Memory B cell (primary cell): ENCODE measurements at regions not wholly inside any gene's neighbourhood (a gene's known extent, or its start where the extent isn't known, plus 50 kb on each side); places are given as distances from the start of the nearest gene placed in this dataset.

Experiments
- ATAC-seq: fragments of 150-1000 bp; cut with Tn5 transposase; 2 replicates; pipeline ENCODE4 v1.10.0; 2021; ENCODE audit warnings: low read depth, mild to moderate bottlenecking, moderate library complexity
- DNase-seq, 2 donors: peaks; one replicate each; pipeline ENCODE4 v3.0.0; 2022; ENCODE audit warnings: low spot score in 2 of 2
- H3K27ac Mint-ChIP-seq: one replicate; pipeline ENCODE4 v1.8.0; 2022; ENCODE audit warnings: mild to moderate bottlenecking, moderate library complexity, mixed read lengths
- H3K27me3 Mint-ChIP-seq: one replicate; pipeline ENCODE4 v1.8.0; 2022; ENCODE audit warnings: mixed read lengths
- H3K36me3 Mint-ChIP-seq: one replicate; pipeline ENCODE4 v1.8.0; 2022; ENCODE audit warnings: mild to moderate bottlenecking, mixed read lengths
- H3K4me1 Mint-ChIP-seq: one replicate; pipeline ENCODE4 v1.8.0; 2022; ENCODE audit warnings: mixed read lengths
- H3K4me3 Mint-ChIP-seq: one replicate; pipeline ENCODE4 v1.8.0; 2022; ENCODE audit warnings: mild to moderate bottlenecking, moderate library complexity, mixed read lengths
- H3K9me3 Mint-ChIP-seq: one replicate; pipeline ENCODE4 v1.8.0; 2022; ENCODE audit warnings: mixed read lengths

DNA sequence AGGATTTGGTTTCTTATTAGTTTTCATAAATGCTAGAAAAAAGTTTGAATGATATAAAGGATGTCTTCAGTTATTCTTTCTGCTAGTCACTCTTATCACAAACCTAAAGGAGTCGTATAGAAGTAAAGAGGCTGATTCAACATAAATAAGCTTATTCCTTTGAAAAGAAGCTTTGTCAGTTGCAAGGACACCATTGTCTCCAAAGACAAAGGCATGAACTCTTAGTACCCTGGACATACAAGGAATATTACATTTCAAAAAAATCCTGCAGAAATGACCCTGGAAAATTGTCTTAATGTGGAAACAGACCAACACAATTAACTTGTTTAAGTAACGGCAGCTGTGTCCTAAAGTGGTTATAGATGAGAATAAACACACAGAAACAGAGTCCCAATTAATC is 528.0 kb downstream of the CPS1 start:
- Mint-ChIP-seq H3K4me1 (no peaks in the 10 kb centered on the region), H3K9me3 (no peaks in the 10 kb centered on the region), H3K4me3 (no peak overlapping the region), H3K27ac (no peak overlapping the region), H3K36me3 (no peaks in the 10 kb centered on the region), H3K27me3 (no peaks in the 10 kb centered on the region)
- DNase-seq (no peak), ATAC-seq (no peak)

DNA sequence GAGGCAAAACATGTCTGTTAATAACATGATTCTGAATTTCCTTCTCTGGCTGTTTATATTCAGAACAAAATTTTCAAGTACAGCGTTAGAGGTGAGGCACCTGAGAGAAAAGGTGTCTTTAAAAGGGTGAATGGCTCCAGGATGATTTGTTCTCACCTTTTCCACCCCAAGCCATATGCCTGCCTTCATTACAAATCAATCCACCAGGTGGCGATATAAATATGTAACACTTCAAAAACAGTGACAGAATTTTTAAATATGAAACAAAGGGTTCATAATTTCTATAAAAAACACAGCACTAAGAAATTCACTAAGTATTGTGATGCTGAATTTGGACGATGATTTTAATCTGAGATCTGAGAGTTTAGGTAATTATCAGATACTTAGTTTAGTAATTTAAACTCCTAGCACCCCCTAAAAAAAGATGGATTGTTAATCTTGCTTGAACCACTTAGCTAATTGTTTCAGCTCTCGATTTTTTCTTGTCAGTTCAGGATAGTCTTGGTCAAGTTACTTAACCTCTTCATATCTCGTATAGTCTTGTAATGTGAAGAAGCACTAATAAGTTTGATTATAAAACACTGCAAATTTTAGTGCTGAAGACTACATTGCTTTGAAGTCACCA is 528.8 kb downstream of the CPS1 start:
- Mint-ChIP-seq H3K36me3 (no peaks in the 10 kb centered on the region), H3K27me3 (no peaks in the 10 kb centered on the region), H3K27ac (no peak overlapping the region)

DNA sequence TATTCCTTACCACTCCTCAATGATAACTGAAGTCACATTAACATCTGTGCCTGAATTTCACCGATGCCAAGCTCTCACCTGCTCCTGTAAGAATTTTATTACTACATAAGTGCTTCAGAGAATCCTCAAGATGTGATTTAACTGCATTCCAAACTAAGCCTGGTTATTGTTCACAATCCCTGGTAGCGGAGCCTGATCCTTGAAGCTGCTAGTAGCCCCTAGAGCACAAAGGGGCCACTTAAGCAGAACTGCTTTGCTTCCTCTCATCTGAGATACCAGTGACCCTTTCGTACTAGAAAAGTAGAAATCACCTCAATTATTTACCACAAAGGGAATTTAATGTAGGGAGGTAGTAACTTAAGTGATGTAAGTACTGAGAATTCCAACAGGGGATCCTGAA is 529.6 kb downstream of the CPS1 start:
- no peak overlapping the region for H3K27ac Mint-ChIP-seq
- ATAC-seq (no peak), DNase-seq (no peak)
- H3K4me1 Mint-ChIP-seq, result no peaks in the 10 kb centered on the region
- no peaks in the 10 kb centered on the region for H3K36me3 Mint-ChIP-seq
- H3K4me3 Mint-ChIP-seq, result no peak overlapping the region
- no peaks in the 10 kb centered on the region for H3K27me3 Mint-ChIP-seq
- no peaks in the 10 kb centered on the region for H3K9me3 Mint-ChIP-seq

More for the DNA sequence above, 528.8 kb downstream of the CPS1 start:
- Mint-ChIP-seq H3K4me1 (no peaks in the 10 kb centered on the region), H3K9me3 (no peaks in the 10 kb centered on the region), H3K4me3 (no peak overlapping the region)
- ATAC-seq, result no peak
- DNase-seq, result no peak

DNA sequence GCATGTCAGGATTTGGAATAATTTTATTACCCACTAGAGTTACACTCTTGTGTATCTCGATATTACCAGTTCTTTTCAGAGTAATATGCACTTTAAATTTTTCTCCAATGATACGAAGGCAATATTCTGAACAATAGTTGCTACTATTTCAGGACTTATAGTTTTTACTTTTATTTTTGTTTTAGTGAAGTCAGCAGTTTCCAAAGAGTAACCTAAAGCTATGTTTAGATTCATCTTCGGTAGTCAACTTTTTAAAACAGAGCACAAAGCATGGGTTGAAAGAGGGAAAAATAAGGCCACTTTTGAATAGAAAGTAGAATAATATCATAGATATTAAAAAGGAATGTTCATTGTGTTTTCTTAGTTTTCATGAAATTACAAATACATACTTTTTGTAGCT is 532.7 kb downstream of the CPS1 start:
- no peaks in the 10 kb centered on the region for H3K4me1 Mint-ChIP-seq
- no peaks in the 10 kb centered on the region for H3K36me3 Mint-ChIP-seq
- no peaks in the 10 kb centered on the region for H3K27me3 Mint-ChIP-seq
- no peak overlapping the region for H3K4me3 Mint-ChIP-seq
- H3K27ac Mint-ChIP-seq, result no peak overlapping the region
- ATAC-seq (no peak), DNase-seq (no peak)
- no peaks in the 10 kb centered on the region for H3K9me3 Mint-ChIP-seq

DNA sequence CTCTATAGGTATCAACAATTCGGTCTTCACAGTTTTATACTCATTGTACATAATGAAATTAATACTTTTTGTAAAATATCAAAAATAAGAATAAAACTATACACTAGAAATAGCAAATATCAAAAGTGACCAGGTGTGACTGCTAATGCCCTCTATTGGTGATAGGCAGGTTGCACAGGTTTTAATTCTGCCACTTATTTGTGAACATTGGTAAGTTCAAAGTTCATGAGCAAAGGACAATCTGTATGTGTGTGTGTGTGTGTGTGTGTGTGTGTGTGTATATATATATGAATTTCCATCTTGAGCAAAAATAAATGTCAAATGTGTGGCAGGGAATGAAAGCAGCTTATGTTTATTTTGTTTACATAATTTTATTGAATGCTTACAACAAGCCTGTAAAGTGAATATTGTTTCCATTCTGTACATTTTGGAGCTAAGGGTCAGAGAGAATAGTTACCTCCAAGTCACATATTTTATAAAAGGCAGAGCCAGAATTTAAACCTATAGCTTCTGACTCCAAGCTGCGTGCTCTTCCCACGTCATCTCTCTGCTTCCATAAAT is 537.4 kb downstream of the CPS1 start:
- no peak for ATAC-seq
- no peaks in the 10 kb centered on the region for H3K36me3 Mint-ChIP-seq
- no peaks in the 10 kb centered on the region for H3K27me3 Mint-ChIP-seq
- no peak overlapping the region for H3K27ac Mint-ChIP-seq
- H3K9me3 Mint-ChIP-seq, result no peaks in the 10 kb centered on the region
- DNase-seq, result no peak
- H3K4me1 Mint-ChIP-seq, result no peaks in the 10 kb centered on the region
- H3K4me3 Mint-ChIP-seq, result no peak overlapping the region

DNA sequence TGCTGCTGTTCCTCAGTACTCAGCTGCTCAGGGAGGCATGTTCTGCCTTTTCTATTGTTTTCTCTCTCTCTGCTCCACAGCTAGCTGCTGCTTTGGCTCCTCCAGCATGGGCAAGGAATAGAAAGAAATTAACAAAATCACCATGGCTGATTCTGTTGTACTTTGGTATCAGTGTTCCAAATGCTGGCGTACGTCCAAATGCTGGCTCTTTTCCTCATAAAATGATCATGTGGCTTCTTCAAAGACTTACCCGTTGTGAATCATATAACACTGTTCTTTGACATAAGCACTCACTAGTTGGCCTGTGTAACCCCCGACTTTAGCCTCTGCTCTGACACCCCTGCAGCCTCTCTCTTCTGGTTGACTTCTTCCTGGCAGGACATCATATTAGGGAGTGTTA is 547.6 kb downstream of the CPS1 start:
- H3K9me3 Mint-ChIP-seq, result no peaks in the 10 kb centered on the region
- H3K4me1 Mint-ChIP-seq, result no peaks in the 10 kb centered on the region
- H3K27ac Mint-ChIP-seq, result no peak overlapping the region
- H3K36me3 Mint-ChIP-seq, result no peaks in the 10 kb centered on the region
- ATAC-seq (no peak), DNase-seq (no peak)
- no peak overlapping the region for H3K4me3 Mint-ChIP-seq
- no peaks in the 10 kb centered on the region for H3K27me3 Mint-ChIP-seq

DNA sequence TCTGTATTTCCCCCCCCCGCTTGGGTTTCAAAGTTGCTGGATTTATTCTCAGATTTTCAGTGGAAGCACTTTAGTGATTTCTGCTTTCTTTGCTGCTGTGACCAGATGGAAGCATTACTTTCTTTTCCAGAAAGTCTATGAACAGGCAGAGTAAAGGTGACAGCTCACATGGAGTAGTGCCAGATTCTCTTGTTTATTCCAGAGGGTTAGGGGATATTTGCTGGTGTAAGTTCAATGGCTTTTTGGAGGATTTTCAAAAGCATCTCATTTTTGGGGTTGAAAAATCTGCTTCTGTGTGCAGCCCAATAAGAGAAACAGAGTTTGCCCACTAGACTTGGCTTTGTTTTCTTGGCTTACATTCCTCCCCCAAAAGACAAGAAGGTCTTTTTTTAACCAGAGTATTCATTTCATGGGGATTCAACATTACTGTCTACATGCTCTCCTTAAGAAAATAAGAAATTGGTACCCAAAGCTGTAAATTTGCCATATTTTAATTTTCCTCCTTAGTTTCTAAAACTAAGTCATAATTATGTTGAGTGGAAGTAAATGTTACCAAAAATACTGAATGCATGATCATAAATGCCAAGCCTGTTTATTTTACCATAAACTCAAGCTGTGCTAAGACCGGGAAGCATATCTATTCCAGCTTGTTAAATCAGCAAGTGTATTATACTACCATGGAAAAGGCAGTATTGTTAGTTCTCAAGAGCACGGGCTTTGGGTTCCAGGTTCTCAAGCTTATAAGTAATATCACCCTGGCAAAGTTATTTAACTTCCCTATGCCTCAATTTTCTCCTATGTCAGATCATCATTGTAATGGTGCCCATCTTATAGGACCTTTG is 557.2 kb downstream of the CPS1 start:
- ATAC-seq, result no peak
- Mint-ChIP-seq H3K4me1 (no peaks in the 10 kb centered on the region), H3K36me3 (no peaks in the 10 kb centered on the region), H3K4me3 (no peak overlapping the region), H3K27ac (no peak overlapping the region), H3K27me3 (no peaks in the 10 kb centered on the region), H3K9me3 (no peaks in the 10 kb centered on the region)
- no peak for DNase-seq

DNA sequence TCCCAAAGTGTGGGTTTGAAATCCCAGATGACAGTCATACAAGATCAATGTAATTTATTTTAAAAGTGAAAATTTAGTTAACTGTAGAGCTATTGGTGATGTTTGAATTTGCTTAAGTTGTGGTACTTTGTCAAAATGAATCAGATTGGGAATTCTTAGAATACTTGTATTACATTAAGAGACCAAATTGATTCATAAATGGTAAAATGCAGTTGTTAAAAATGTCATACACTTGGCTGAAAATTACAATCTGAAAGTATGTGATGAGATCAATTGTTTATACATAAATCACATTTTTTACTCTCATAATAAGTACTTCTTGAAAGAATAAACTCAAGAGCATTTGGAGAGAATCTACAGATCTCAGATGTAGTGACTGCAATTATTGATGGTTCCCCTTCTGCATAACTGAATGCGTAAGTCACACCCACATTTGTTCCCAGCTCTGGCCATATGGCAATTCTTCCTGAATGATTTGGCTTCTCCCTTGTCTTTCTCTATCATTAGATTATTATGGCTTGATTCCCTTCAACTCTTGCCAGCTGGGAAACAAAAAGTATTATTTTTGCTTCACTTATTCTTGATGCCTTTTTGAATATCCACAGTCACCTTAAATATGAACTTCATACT is 558.5 kb downstream of the CPS1 start:
- no peaks in the 10 kb centered on the region for H3K4me1 Mint-ChIP-seq
- ATAC-seq, result no peak
- H3K9me3 Mint-ChIP-seq, result no peaks in the 10 kb centered on the region
- no peak overlapping the region for H3K27ac Mint-ChIP-seq
- H3K36me3 Mint-ChIP-seq, result no peaks in the 10 kb centered on the region
- H3K4me3 Mint-ChIP-seq, result no peak overlapping the region
- H3K27me3 Mint-ChIP-seq, result no peaks in the 10 kb centered on the region
- DNase-seq, result no peak

DNA sequence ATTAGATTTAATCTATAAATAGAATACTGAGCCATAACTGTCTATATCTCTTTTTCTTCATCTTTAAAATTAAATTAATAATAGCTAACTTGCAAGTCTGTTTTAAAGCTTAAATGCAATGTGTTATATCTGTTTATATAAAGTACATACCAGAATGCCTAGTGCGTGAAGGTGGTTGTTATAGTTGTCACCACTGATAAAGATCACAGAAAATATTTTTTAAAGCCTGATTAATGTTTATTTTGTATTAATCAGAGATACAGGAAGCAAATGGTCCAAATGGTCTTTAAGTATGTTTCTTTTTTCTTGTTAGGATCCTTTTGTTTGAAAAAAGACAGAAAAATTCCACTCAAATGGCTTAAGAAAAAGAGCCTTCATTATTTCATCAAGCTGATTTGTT is 560.6 kb downstream of the CPS1 start:
- ATAC-seq, result no peak
- DNase-seq, result no peak
- H3K36me3 Mint-ChIP-seq, result no peaks in the 10 kb centered on the region

DNA sequence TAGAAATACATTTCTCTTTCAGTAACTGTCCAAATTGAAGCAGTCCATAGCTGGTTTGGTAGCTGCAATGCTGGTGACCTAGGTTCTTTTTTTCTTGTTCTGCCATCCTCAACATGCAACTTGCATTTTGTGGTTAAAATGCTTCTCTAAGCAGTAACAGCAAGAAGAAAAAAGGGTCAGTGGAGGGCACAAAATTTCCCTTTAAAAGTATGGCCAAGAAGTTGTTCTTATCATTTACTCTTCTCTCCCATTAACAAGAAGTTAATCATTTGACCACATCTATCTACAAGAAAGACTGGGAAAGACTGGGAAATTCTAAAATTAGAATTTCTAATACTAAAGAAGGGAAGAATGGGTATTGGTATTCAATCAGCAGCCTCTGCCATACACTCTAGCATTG is 569.9 kb downstream of the CPS1 start:
- H3K27ac Mint-ChIP-seq, result no peak overlapping the region
- H3K4me1 Mint-ChIP-seq, result no peaks in the 10 kb centered on the region
- H3K36me3 Mint-ChIP-seq, result no peaks in the 10 kb centered on the region
- no peak overlapping the region for H3K4me3 Mint-ChIP-seq
- ATAC-seq (no peak), DNase-seq (no peak)
- peaks cover 2% of the 10 kb centered on the region for H3K9me3 Mint-ChIP-seq
- H3K27me3 Mint-ChIP-seq, result no peaks in the 10 kb centered on the region

More for the DNA sequence above, 560.6 kb downstream of the CPS1 start:
- Mint-ChIP-seq H3K4me1 (no peaks in the 10 kb centered on the region), H3K9me3 (no peaks in the 10 kb centered on the region), H3K27me3 (no peaks in the 10 kb centered on the region), H3K4me3 (no peak overlapping the region), H3K27ac (no peak overlapping the region)

DNA sequence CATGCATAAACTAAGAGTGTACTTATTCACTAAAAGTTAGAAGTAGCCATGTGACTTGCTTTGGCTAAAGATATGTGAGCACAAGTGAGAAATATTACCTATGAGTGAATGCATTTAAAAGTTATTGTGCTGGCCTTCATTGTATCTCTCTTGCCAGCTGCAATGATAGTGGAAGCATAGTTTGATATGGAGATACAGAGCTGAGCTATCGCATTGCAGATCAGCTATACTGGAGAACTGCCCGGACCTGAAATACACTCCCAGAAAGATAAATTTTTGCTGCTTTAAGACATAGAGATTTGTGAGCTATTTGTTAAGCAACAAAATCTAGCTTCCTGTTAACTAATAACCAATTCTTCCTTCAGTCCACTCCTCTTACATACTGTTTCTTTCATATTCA is 571.1 kb downstream of the CPS1 start:
- H3K27me3 Mint-ChIP-seq, result no peaks in the 10 kb centered on the region
- DNase-seq, result no peak
- H3K36me3 Mint-ChIP-seq, result no peaks in the 10 kb centered on the region
- no peaks in the 10 kb centered on the region for H3K4me1 Mint-ChIP-seq
- ATAC-seq, result no peak
- no peak overlapping the region for H3K4me3 Mint-ChIP-seq
- peaks cover 2% of the 10 kb centered on the region for H3K9me3 Mint-ChIP-seq
- no peak overlapping the region for H3K27ac Mint-ChIP-seq

DNA sequence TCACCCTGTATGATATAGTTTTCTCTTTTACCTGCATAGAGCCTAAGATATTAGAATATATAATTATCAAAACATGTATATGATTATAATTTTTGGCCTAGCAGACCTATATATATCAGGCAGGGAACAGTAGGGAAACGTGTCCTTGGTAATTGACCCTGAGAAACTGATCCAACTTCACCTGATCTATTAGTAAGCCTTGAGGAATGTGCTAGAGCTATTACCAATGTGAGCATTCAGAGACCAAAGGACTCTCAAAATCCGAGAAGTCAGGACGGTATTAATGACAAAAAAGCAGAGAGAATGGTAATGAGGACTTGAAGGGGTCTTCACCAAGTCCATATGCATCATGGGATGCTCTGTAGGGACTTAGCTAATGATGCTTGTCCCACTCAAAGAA is 571.9 kb downstream of the CPS1 start:
- Mint-ChIP-seq H3K27ac (no peak overlapping the region), H3K4me3 (no peak overlapping the region), H3K4me1 (no peaks in the 10 kb centered on the region), H3K36me3 (no peaks in the 10 kb centered on the region), H3K9me3 (no peaks in the 10 kb centered on the region), H3K27me3 (no peaks in the 10 kb centered on the region)
- no peak for DNase-seq
- ATAC-seq, result no peak

DNA sequence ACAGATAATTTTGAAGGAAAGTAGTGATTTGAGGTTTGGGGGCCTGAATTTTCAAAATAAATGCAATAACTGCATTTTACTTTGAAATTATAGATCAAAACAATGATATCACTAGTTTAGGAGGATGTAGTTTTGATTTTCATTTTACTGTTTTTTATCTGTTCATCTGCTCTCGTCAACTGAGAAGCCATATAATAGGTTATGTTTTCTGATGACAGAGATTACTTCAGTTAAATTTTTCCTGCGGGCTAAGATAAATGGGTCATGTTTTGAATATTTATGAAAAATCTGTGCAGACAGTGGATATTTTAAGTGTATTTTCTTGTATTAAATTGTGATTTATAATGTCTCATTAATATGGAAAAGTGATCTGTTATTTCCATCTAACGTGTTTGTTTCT is 573.4 kb downstream of the CPS1 start:
- no peak for DNase-seq
- no peak for ATAC-seq
- Mint-ChIP-seq H3K4me1 (no peaks in the 10 kb centered on the region), H3K4me3 (no peak overlapping the region), H3K27me3 (no peaks in the 10 kb centered on the region), H3K9me3 (no peaks in the 10 kb centered on the region), H3K27ac (no peak overlapping the region), H3K36me3 (no peaks in the 10 kb centered on the region)

DNA sequence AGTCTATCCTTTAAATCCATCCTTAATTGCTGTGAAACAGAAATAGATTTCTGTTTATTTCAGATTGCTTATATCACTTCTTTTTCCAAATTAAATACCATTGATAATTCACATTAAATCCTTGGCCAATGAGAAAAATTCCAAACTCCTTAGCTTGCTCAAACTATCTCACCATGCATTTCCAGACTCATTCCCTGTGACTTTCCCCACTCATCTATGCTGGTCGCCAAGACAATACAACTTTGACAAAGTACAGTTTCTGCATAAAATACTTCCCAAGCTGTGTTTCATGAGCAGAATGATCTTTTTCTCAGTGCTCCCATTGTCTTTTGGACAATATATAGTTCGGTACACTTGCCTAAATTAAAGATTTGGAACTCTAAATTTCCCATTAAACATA is 575.6 kb downstream of the CPS1 start:
- no peak for ATAC-seq
- H3K4me3 Mint-ChIP-seq, result no peak overlapping the region

More for the DNA sequence above, 575.6 kb downstream of the CPS1 start:
- H3K36me3 Mint-ChIP-seq, result no peaks in the 10 kb centered on the region
- H3K27ac Mint-ChIP-seq, result no peak overlapping the region
- H3K4me1 Mint-ChIP-seq, result no peaks in the 10 kb centered on the region
- no peaks in the 10 kb centered on the region for H3K9me3 Mint-ChIP-seq
- no peaks in the 10 kb centered on the region for H3K27me3 Mint-ChIP-seq
- DNase-seq, result no peak
